LNCAP (cell line): ENCODE measurements at regions not wholly inside any gene's neighbourhood (a gene's known extent, or its start where the extent isn't known, plus 50 kb on each side); places are given as distances from the start of the nearest gene placed in this dataset.

ENCODE experiments used
- TF ChIP-seq, protein P1 (sequence below): fragments of 450-650 bp; IDR thresholded peaks from 2 replicates; pipeline ENCODE4 v1.5.1; 2017; ENCODE audit warnings: mild to moderate bottlenecking

- TF ChIP-seq, protein P1, sequence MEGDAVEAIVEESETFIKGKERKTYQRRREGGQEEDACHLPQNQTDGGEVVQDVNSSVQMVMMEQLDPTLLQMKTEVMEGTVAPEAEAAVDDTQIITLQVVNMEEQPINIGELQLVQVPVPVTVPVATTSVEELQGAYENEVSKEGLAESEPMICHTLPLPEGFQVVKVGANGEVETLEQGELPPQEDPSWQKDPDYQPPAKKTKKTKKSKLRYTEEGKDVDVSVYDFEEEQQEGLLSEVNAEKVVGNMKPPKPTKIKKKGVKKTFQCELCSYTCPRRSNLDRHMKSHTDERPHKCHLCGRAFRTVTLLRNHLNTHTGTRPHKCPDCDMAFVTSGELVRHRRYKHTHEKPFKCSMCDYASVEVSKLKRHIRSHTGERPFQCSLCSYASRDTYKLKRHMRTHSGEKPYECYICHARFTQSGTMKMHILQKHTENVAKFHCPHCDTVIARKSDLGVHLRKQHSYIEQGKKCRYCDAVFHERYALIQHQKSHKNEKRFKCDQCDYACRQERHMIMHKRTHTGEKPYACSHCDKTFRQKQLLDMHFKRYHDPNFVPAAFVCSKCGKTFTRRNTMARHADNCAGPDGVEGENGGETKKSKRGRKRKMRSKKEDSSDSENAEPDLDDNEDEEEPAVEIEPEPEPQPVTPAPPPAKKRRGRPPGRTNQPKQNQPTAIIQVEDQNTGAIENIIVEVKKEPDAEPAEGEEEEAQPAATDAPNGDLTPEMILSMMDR = no peak
Measured at GRCh38 chr15:93231994-93232393, 143.0 kb upstream of the RGMA start.

- TF ChIP-seq, protein P1 = no peak
Measured at GRCh38 chr15:93231261-93231925, 142.4 kb upstream of the RGMA start.

GRCh38 chr15:93228546-93228945 lies 139.5 kb upstream of the RGMA start:
- TF ChIP-seq, protein P1 = no peak

DNA sequence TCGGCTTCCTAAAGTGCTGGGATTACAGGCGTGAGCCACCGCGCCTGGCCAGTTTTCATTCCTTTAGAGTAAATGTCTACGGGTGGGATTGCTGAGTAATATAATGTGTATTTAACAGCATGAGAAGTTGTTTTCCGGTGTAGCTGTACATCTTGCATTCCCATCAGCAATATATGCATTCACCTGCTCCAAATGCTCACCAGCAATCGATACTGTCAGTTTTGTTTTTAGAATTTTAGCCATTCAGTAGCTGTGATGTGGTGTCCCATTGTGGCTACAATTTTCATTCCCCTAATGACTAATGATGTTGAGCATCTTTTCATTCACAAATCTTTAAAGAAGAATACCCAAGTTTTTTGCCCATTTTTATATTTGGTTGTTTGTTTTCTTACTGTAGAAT lies 134.8 kb upstream of the RGMA start:
- TF ChIP-seq, protein P1 = no peak

GRCh38 chr15:93221759-93222158 lies 132.7 kb upstream of the RGMA start:
- TF ChIP-seq, protein P1 = no peak

DNA sequence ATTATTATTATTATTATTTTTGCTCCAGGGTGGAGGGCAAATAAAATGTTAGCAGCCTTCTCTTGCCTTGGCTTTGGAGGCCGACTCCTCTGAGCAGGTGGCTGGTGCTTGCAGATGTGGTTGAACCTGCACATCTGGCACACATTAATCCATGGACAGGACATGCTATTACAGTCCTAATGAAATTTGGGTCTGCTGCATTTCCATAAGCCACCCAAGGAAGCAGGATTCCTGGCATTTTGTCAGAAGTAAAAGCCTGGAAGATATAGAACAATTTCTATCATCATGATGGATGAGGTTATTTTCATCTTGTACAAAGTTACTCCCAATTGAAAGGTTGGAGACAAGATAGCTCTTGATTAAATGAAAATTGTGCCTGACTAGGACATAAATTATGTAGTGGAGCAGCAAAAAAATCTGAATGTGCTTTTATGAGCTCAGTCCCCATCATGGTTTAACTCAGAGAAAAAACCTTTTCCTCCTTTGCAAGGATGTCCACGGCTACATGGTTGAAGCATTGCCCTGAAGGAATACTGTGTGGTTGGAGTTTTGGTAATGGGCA lies 130.9 kb upstream of the RGMA start:
- TF ChIP-seq, protein P1 = no peak

DNA sequence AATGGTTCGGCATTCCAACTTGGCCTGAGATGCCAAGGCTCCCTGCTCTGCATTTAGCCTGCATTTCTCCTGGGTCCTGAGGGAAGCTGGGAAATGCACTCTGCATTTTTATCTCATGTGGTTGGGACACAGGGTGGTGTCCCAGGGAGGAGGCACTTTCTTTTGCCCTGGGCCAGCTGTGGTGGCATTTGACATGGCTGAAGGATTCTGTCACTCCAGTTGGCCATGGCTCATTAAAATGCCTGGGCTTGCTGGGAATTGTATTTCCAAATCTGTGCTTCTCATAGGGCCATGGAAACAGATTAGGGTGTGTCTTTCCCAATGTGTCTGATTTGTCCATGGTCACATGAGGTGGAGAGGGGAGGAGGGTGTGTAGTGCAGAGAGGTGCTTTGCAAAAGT lies 128.3 kb upstream of the RGMA start:
- TF ChIP-seq, protein P1 = no peak
